Esophagus muscularis mucosa (tissue), 4 donors: ENCODE measurements at regions not wholly inside any gene's neighbourhood (a gene's known extent, or its start where the extent isn't known, plus 50 kb on each side); places are given as distances from the start of the nearest gene placed in this dataset.

Experiments used
- DNase-seq: peaks from one replicate; pipeline ENCODE4 v3.0.0-alpha.2; 2017; ENCODE audit errors: extremely low spot score
- H3K27ac ChIP-seq, 4 donors: fragments of 200-600 bp; sonication (generic); replicated peaks in 1 of 4; 1 replicate in 3 of 4; 2 replicates in 1 of 4; pipeline ENCODE4 v1.5.1; 2016 to 2019; ENCODE audit warnings: mild to moderate bottlenecking in 1 of 4
- H3K27me3 ChIP-seq, 4 donors: fragments of 200-600 bp; sonication (generic); one replicate each; pipeline versions ENCODE4 v1.5.1 to v1.6.0; 2016 to 2019
- H3K36me3 ChIP-seq, 4 donors: fragments of 200-600 bp; sonication (generic); one replicate each; pipeline ENCODE4 v1.5.1; 2016 to 2019
- H3K4me1 ChIP-seq, 4 donors: fragments of 200-600 bp; sonication (generic); one replicate each; pipeline ENCODE4 v1.5.1; 2016 to 2019
- H3K4me3 ChIP-seq, 4 donors: fragments of 200-600 bp; sonication (generic); 1 replicate in 2 of 4; 2 replicates in 2 of 4; pipeline ENCODE4 v1.5.1; 2016 to 2019; ENCODE audit warnings: mild to moderate bottlenecking in 4 of 4, moderate library complexity in 1 of 4
- H3K9me3 ChIP-seq, 4 donors: fragments of 200-600 bp; sonication (generic); 1 replicate in 3 of 4; 2 replicates in 1 of 4; pipeline ENCODE4 v1.5.1; 2016 to 2019
- EP300 ChIP-seq: sonication (generic); formaldehyde crosslinking; IDR thresholded peaks from one replicate; pipeline ENCODE4 v1.6.1; 2017; ENCODE audit warnings: antibody characterized with exemption
- POLR2A ChIP-seq: fragments of 450-650 bp; IDR thresholded peaks from one replicate; pipeline ENCODE4 v1.6.1; 2017; ENCODE audit warnings: antibody characterized with exemption, moderate library complexity, mild to moderate bottlenecking, low read depth
- POLR2AphosphoS5 ChIP-seq, 2 donors: sonication (generic); formaldehyde crosslinking; IDR thresholded peaks; one replicate each; pipeline ENCODE4 v1.6.1; 2017; ENCODE audit warnings: antibody characterized with exemption in 2 of 2
- WGBS: methylation state at CpG from one replicate; pipeline ENCODE4 v1.1.5; 2018; 5-methylcytosine and 5-hydroxymethylcytosine counted together
- intact Hi-C: fragments of 100-400 bp; cut with DNase I; formaldehyde crosslinking; loops from one replicate; pipeline ENCODE4 v1.15.1; 2023
- TF ChIP-seq, protein P1 (sequence below), 3 experiments: fragments of 200-600 bp in 2 of 3; fragments of 450-650 bp in 1 of 3; sonication (generic) in 2 of 3; IDR thresholded peaks; one replicate each; pipeline ENCODE4 v1.5.1; 2017 to 2019; ENCODE audit warnings: antibody characterized with exemption in 3 of 3, mild to moderate bottlenecking in 2 of 3, moderate library complexity in 1 of 3

DNA sequence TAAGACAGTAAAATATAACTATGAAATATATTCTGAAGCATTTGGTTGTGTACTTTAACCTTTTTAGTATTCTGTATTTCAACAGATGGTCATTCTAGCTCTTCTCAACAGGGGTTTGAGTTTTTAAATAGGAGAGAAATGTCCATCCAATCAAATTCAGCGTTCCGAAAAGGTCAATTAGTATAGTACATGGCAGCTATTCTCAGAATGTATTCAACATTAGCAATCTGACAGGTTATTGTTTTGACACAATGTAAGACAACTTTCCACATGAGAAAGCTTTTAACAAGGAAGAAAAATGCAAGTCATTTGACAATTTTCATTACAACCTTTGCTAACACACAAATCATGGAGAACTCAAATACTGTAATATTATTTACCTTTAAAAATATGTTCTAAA lies 996.3 kb upstream of the CDH10 start:
- intact Hi-C loops = no loop called here
- Histone ChIP-seq H3K4me1 (no peaks in the 10 kb centered on the region), H3K36me3 (no peaks in the 10 kb centered on the region), H3K9me3 (no peaks in the 10 kb centered on the region), H3K4me3 (no peak overlapping the region), H3K27ac (no peak overlapping the region), H3K27me3 (no peaks in the 10 kb centered on the region)
- DNase-seq = no peak
- 83% methylated on average over 2 of the region's 2 CpGs for WGBS
- TF ChIP-seq EP300 (no peak), POLR2A (no peak), POLR2AphosphoS5 (IDR thresholded peaks at IDR 0.05) (no peak)
- TF ChIP-seq, protein P1, sequence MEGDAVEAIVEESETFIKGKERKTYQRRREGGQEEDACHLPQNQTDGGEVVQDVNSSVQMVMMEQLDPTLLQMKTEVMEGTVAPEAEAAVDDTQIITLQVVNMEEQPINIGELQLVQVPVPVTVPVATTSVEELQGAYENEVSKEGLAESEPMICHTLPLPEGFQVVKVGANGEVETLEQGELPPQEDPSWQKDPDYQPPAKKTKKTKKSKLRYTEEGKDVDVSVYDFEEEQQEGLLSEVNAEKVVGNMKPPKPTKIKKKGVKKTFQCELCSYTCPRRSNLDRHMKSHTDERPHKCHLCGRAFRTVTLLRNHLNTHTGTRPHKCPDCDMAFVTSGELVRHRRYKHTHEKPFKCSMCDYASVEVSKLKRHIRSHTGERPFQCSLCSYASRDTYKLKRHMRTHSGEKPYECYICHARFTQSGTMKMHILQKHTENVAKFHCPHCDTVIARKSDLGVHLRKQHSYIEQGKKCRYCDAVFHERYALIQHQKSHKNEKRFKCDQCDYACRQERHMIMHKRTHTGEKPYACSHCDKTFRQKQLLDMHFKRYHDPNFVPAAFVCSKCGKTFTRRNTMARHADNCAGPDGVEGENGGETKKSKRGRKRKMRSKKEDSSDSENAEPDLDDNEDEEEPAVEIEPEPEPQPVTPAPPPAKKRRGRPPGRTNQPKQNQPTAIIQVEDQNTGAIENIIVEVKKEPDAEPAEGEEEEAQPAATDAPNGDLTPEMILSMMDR (IDR thresholded peaks at IDR 0.05) = no peak

DNA sequence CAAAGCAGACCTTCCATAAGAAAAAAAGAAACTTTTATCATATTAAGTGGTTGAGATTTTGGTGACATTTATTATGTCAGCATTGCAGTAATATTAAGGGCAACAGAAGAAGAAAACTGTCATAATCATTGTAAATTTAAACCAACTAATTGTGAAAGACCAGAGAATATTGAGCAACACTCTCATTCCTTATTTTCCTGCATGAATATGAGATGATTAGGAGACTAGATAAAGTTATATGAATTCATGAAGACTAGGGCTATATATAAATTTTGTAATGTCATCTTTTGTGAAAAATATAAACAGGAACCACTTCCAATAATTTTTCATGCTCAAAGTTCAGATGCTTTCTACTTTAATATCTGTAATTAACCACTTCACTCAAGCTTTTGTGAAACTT lies 974.5 kb upstream of the CDH10 start:
- Histone ChIP-seq H3K4me3 (no peak overlapping the region), H3K27me3 (no peaks in the 10 kb centered on the region), H3K27ac (no peak overlapping the region), H3K9me3 (peaks cover 0 to 5% (median 0%) of the 10 kb centered on the region in 4 donors), H3K36me3 (no peaks in the 10 kb centered on the region), H3K4me1 (no peaks in the 10 kb centered on the region)
- TF ChIP-seq, protein P1 (IDR thresholded peaks at IDR 0.05) = no peak
- no peak for TF ChIP-seq EP300
- no peak for TF ChIP-seq POLR2A
- no peak for TF ChIP-seq POLR2AphosphoS5 (IDR thresholded peaks at IDR 0.05)
- DNase-seq = no peak
- intact Hi-C loops = no loop called here

DNA sequence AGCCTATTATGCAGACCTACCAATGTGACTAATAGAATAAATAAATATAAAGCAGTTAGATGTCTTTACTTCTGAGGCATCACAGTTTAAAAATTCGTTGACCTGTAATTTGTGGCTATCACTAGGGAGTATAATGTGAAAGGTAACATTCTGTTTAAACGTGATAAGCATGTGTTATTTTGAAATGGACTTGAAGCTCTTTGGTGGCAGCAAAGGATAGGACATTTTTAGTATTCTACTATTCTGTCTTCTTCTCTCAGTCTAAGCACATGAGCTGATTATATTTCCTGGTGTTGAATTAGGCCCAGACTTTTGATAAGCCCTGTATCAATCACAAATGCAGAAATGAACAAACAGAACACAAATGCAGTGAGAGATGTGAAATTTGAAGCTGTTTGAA lies 974.0 kb upstream of the CDH10 start:
- no peaks in the 10 kb centered on the region for H3K27me3 ChIP-seq
- H3K4me3 ChIP-seq = no peak overlapping the region
- intact Hi-C loops = no loop called here
- no peak for DNase-seq
- WGBS = 56% methylated on average over 2 of the region's 2 CpGs
- no peaks in the 10 kb centered on the region for H3K36me3 ChIP-seq
- no peak overlapping the region for H3K27ac ChIP-seq
- H3K9me3 ChIP-seq = peaks cover 0 to 5% (median 0%) of the 10 kb centered on the region in 4 donors
- TF ChIP-seq POLR2A (no peak), POLR2AphosphoS5 (IDR thresholded peaks at IDR 0.05) (no peak), EP300 (no peak)
- TF ChIP-seq, protein P1 (IDR thresholded peaks at IDR 0.05) = no peak
- no peaks in the 10 kb centered on the region for H3K4me1 ChIP-seq

GRCh38 chr5:25614466-25614865 lies 969.7 kb upstream of the CDH10 start:
- TF ChIP-seq POLR2A = no peak
- TF ChIP-seq, protein P1 (IDR thresholded peaks at IDR 0.05) = no peak
- TF ChIP-seq EP300 = no peak
- TF ChIP-seq POLR2AphosphoS5 (IDR thresholded peaks at IDR 0.05) = no peak
- Histone ChIP-seq H3K27ac (no peak overlapping the region), H3K36me3 (no peaks in the 10 kb centered on the region), H3K4me1 (no peaks in the 10 kb centered on the region), H3K9me3 (peaks cover 0 to 5% (median 2%) of the 10 kb centered on the region in 4 donors), H3K4me3 (no peak overlapping the region), H3K27me3 (no peaks in the 10 kb centered on the region)
- DNase-seq = no peak
- WGBS = 87% methylated on average over 3 of the region's 22 CpGs
- intact Hi-C loops = no loop called here

DNA sequence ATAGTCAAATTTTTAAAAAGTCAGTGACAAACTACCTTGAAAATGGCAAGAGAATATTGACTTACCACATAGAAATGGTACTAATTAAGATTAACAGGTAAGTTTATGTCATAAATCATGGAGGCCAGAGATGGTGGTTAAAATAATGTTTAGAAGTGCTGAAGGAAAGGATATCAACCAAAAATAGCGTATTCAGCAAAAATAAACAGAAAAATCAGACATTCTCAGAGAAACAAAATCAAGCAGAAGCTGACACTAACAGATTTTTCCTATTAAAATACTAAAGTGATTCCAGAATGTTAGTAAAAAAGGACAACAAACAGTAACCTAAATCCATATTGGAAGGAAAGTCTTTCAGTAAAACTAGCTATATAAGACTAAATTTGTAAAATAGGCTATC lies 959.9 kb upstream of the CDH10 start:
- Histone ChIP-seq H3K4me1 (no peaks in the 10 kb centered on the region), H3K4me3 (no peak overlapping the region), H3K36me3 (no peaks in the 10 kb centered on the region), H3K9me3 (peaks cover 0 to 4% (median 0%) of the 10 kb centered on the region in 4 donors), H3K27ac (no peak overlapping the region), H3K27me3 (no peaks in the 10 kb centered on the region)
- TF ChIP-seq POLR2AphosphoS5 (IDR thresholded peaks at IDR 0.05) = no peak
- TF ChIP-seq, protein P1 (IDR thresholded peaks at IDR 0.05) = no peak
- no peak for TF ChIP-seq EP300
- no peak for TF ChIP-seq POLR2A
- no peak for DNase-seq
- intact Hi-C loops = no loop called here
- 52% methylated on average over 1 of the region's 1 CpG for WGBS
